GM23338 (cell line): ENCODE measurements at regions not wholly inside any gene's neighbourhood (a gene's known extent, or its start where the extent isn't known, plus 50 kb on each side); places are given as distances from the start of the nearest gene placed in this dataset.

Experiments used
- ATAC-seq: fragments of 200-7000 bp; cut with Tn5 transposase; 3 replicates; pipeline ENCODE4 v1.9.1; 2020
- DNase-seq: peaks from one replicate; pipeline ENCODE4 v3.0.0-alpha.2; 2015; ENCODE audit warnings: low spot score
- H2AFZ ChIP-seq: fragments of 200-600 bp; sonication (generic); 2 replicates; pipeline ENCODE4 v1.8.0; 2016; ENCODE audit warnings: antibody characterized with exemption, mild to moderate bottlenecking, moderate library complexity
- H3F3A ChIP-seq: fragments of 200-600 bp; sonication (generic); replicated peaks from 2 replicates; pipeline ENCODE4 v1.8.0; 2017; ENCODE audit warnings: antibody characterized with exemption, mixed run types, low read depth
- H3K27ac ChIP-seq: fragments of 200-600 bp; sonication (generic); 2 replicates; pipeline ENCODE4 v1.6.1; 2016; ENCODE audit warnings: low read depth
- H3K27me3 ChIP-seq: fragments of 200-600 bp; sonication (generic); 2 replicates; pipeline ENCODE4 v1.8.0; 2016; ENCODE audit warnings: mild to moderate bottlenecking, mixed run types, moderate library complexity; ENCODE audit not compliant: insufficient read depth
- H3K36me3 ChIP-seq: fragments of 200-600 bp; sonication (generic); 2 replicates; pipeline ENCODE4 v1.8.0; 2016; ENCODE audit warnings: mild to moderate bottlenecking; ENCODE audit not compliant: insufficient read depth
- H3K4me1 ChIP-seq: fragments of 200-600 bp; sonication (generic); 2 replicates; pipeline ENCODE4 v1.8.0; 2016; ENCODE audit warnings: mild to moderate bottlenecking, moderate library complexity; ENCODE audit not compliant: insufficient read depth
- H3K4me2 ChIP-seq: fragments of 200-600 bp; sonication (generic); 2 replicates; pipeline ENCODE4 v1.7.1; 2017; ENCODE audit warnings: mixed run types
- H3K4me3 ChIP-seq: fragments of 200-600 bp; sonication (generic); 2 replicates; pipeline ENCODE4 v1.6.1; 2016; ENCODE audit warnings: mixed run types
- H3K79me2 ChIP-seq: fragments of 200-600 bp; sonication (generic); replicated peaks from 2 replicates; pipeline ENCODE4 v1.8.0; 2017; ENCODE audit warnings: mild to moderate bottlenecking; ENCODE audit not compliant: insufficient read depth
- H3K9me2 ChIP-seq: fragments of 200-600 bp; sonication (generic); 2 replicates; pipeline ENCODE4 v1.8.0; 2017; ENCODE audit not compliant: insufficient read depth
- H4K20me1 ChIP-seq: fragments of 200-600 bp; sonication (generic); replicated peaks from 2 replicates; pipeline ENCODE4 v1.8.0; 2017; ENCODE audit warnings: mild to moderate bottlenecking; ENCODE audit not compliant: insufficient read depth
- H3K27ac Mint-ChIP-seq: 2 replicates; pipeline ENCODE4 v1.8.0; 2020; ENCODE audit warnings: inconsistent platforms, mild to moderate bottlenecking, moderate library complexity, mixed read lengths
- H3K27me3 Mint-ChIP-seq: 3 replicates; pipeline ENCODE4 v1.8.0; 2022; ENCODE audit warnings: low read depth, mild to moderate bottlenecking, moderate library complexity, mixed read lengths, inconsistent platforms; ENCODE audit not compliant: insufficient read depth, poor library complexity
- H3K36me3 Mint-ChIP-seq: 3 replicates; pipeline ENCODE4 v1.8.0; 2021; ENCODE audit warnings: low read depth, mild to moderate bottlenecking, inconsistent platforms, moderate library complexity, mixed read lengths
- H3K4me1 Mint-ChIP-seq: 3 replicates; pipeline ENCODE4 v1.8.0; 2020; ENCODE audit warnings: mild to moderate bottlenecking, inconsistent platforms, mixed read lengths
- H3K4me3 Mint-ChIP-seq: 3 replicates; pipeline ENCODE4 v1.8.0; 2021; ENCODE audit warnings: moderate library complexity, mild to moderate bottlenecking, inconsistent platforms, mixed read lengths
- H3K9me3 Mint-ChIP-seq: 3 replicates; pipeline ENCODE4 v1.8.0; 2020; ENCODE audit warnings: moderate library complexity, mild to moderate bottlenecking, inconsistent platforms, mixed read lengths
- CREB1 ChIP-seq: fragments of 250-450 bp; sonication (Bioruptor Pico); IDR thresholded peaks from 2 replicates; pipeline ENCODE4 v1.5.0; 2020; ENCODE audit warnings: low read depth, mild to moderate bottlenecking, moderate library complexity
- EZH2 ChIP-seq: fragments of 200-600 bp; sonication (generic); IDR thresholded peaks from one replicate; pipeline ENCODE4 v1.8.0; 2017; ENCODE audit warnings: antibody characterized with exemption, mild to moderate bottlenecking, low read depth; ENCODE audit not compliant: unreplicated experiment
- EZH2phosphoT487 ChIP-seq: fragments of 200-600 bp; sonication (generic); IDR thresholded peaks from one replicate; pipeline ENCODE4 v1.8.1; 2018; ENCODE audit warnings: antibody characterized with exemption; ENCODE audit not compliant: unreplicated experiment
- JUNB ChIP-seq: IDR thresholded peaks from one replicate; pipeline ENCODE4 v1.6.1; 2016; ENCODE audit warnings: antibody characterized with exemption; ENCODE audit not compliant: unreplicated experiment
- NANOG ChIP-seq: IDR thresholded peaks from 2 replicates; pipeline ENCODE4 v1.6.1; 2016; ENCODE audit warnings: antibody characterized with exemption, borderline replicate concordance
- POLR2AphosphoS5 ChIP-seq: IDR thresholded peaks from 2 replicates; pipeline ENCODE4 v1.6.1; 2016; ENCODE audit warnings: antibody characterized with exemption, low read depth
- STAT1 ChIP-seq: IDR thresholded peaks from one replicate; pipeline ENCODE4 v1.6.1; 2016; ENCODE audit warnings: antibody characterized with exemption; ENCODE audit not compliant: unreplicated experiment
- ZNF114 ChIP-seq: fragments of 250-450 bp; sonication (Bioruptor Pico); IDR thresholded peaks from 2 replicates; pipeline ENCODE4 v1.5.0; 2020; ENCODE audit warnings: mild to moderate bottlenecking, moderate library complexity
- ZNF331 ChIP-seq: fragments of 250-450 bp; sonication (Bioruptor Pico); IDR thresholded peaks from 2 replicates; pipeline ENCODE4 v1.5.0; 2020; ENCODE audit warnings: low read depth, mild to moderate bottlenecking, moderate library complexity
- TF ChIP-seq, protein P1 (sequence below): IDR thresholded peaks from 2 replicates; pipeline ENCODE4 v1.6.1; 2016; ENCODE audit warnings: antibody characterized with exemption
- TF ChIP-seq, protein P2 (sequence below): fragments of 250-450 bp; sonication (Bioruptor Pico); IDR thresholded peaks from 2 replicates; pipeline ENCODE4 v1.5.0; 2020; ENCODE audit warnings: mild to moderate bottlenecking, moderate library complexity
- TF ChIP-seq, protein P3 (sequence below), 2 experiments: fragments of 200-600 bp in 1 of 2; sonication (generic) in 1 of 2; conservative IDR thresholded peaks; 2 replicates each; pipeline versions ENCODE4 v1.5.1 to v1.6.1; 2016 to 2017; ENCODE audit warnings: antibody characterized with exemption in 2 of 2, low read depth in 2 of 2, mild to moderate bottlenecking in 2 of 2, moderate library complexity in 1 of 2
- TF ChIP-seq, protein P4 (sequence below): IDR thresholded peaks from one replicate; pipeline ENCODE4 v1.6.1; 2018; ENCODE audit warnings: antibody characterized with exemption; ENCODE audit not compliant: unreplicated experiment

DNA sequence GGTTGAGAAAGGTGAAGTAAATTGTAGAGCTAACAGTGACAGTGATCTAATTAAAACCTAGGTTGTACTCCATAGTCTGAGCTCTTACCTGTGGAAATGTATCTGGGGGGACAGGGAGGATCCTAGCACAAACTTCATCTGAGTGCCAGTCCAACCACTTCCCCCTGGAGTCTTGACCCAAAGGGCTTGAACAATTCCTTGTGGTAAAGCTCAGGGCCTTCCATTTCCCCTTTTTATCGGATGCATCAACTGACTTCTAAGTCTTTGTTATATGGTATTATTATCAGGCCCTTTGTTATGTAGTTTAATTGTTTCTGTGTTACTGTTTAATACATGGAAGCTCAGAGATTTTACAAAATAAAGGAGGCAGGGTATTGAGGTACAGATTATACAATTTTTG is 140.2 kb upstream of the SESN3 start:
- Histone ChIP-seq H3K9me2 (0 out of 2 replicates have a peak, but pooled peaks cover 4% of the 10 kb centered on the region), H3K36me3 (no peaks in the 10 kb centered on the region), H4K20me1 (no peaks in the 10 kb centered on the region), H3K27ac (no peak overlapping the region), H3K4me3 (no peak overlapping the region), H3K4me2 (no peak overlapping the region), H3K4me1 (peaks cover under 1% of the 10 kb centered on the region; the same call in 1 of the 2 replicates), H3F3A (no peaks in the 10 kb centered on the region), H2AFZ (no peak overlapping the region), H3K27me3 (no peaks in the 10 kb centered on the region), H3K79me2 (no peaks in the 10 kb centered on the region)
- no peak for DNase-seq
- no peak overlapping the region for H3K27ac Mint-ChIP-seq
- H3K27me3 Mint-ChIP-seq = no peaks in the 10 kb centered on the region
- H3K36me3 Mint-ChIP-seq = no peaks in the 10 kb centered on the region
- H3K9me3 Mint-ChIP-seq = no peaks in the 10 kb centered on the region
- no peak for ATAC-seq
- peaks cover 28% of the 10 kb centered on the region for H3K4me1 Mint-ChIP-seq
- no peak overlapping the region for H3K4me3 Mint-ChIP-seq
- TF ChIP-seq NANOG (no peak), JUNB (no peak), CREB1 (CRISPR knock-in tag) (no peak), POLR2AphosphoS5 (no peak), EZH2 (no peak), ZNF114 (CRISPR knock-in tag) (no peak), STAT1 (no peak), EZH2phosphoT487 (no peak), ZNF331 (no peak)
- TF ChIP-seq, protein P1, sequence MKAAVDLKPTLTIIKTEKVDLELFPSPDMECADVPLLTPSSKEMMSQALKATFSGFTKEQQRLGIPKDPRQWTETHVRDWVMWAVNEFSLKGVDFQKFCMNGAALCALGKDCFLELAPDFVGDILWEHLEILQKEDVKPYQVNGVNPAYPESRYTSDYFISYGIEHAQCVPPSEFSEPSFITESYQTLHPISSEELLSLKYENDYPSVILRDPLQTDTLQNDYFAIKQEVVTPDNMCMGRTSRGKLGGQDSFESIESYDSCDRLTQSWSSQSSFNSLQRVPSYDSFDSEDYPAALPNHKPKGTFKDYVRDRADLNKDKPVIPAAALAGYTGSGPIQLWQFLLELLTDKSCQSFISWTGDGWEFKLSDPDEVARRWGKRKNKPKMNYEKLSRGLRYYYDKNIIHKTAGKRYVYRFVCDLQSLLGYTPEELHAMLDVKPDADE = no peak
- TF ChIP-seq, protein P2, sequence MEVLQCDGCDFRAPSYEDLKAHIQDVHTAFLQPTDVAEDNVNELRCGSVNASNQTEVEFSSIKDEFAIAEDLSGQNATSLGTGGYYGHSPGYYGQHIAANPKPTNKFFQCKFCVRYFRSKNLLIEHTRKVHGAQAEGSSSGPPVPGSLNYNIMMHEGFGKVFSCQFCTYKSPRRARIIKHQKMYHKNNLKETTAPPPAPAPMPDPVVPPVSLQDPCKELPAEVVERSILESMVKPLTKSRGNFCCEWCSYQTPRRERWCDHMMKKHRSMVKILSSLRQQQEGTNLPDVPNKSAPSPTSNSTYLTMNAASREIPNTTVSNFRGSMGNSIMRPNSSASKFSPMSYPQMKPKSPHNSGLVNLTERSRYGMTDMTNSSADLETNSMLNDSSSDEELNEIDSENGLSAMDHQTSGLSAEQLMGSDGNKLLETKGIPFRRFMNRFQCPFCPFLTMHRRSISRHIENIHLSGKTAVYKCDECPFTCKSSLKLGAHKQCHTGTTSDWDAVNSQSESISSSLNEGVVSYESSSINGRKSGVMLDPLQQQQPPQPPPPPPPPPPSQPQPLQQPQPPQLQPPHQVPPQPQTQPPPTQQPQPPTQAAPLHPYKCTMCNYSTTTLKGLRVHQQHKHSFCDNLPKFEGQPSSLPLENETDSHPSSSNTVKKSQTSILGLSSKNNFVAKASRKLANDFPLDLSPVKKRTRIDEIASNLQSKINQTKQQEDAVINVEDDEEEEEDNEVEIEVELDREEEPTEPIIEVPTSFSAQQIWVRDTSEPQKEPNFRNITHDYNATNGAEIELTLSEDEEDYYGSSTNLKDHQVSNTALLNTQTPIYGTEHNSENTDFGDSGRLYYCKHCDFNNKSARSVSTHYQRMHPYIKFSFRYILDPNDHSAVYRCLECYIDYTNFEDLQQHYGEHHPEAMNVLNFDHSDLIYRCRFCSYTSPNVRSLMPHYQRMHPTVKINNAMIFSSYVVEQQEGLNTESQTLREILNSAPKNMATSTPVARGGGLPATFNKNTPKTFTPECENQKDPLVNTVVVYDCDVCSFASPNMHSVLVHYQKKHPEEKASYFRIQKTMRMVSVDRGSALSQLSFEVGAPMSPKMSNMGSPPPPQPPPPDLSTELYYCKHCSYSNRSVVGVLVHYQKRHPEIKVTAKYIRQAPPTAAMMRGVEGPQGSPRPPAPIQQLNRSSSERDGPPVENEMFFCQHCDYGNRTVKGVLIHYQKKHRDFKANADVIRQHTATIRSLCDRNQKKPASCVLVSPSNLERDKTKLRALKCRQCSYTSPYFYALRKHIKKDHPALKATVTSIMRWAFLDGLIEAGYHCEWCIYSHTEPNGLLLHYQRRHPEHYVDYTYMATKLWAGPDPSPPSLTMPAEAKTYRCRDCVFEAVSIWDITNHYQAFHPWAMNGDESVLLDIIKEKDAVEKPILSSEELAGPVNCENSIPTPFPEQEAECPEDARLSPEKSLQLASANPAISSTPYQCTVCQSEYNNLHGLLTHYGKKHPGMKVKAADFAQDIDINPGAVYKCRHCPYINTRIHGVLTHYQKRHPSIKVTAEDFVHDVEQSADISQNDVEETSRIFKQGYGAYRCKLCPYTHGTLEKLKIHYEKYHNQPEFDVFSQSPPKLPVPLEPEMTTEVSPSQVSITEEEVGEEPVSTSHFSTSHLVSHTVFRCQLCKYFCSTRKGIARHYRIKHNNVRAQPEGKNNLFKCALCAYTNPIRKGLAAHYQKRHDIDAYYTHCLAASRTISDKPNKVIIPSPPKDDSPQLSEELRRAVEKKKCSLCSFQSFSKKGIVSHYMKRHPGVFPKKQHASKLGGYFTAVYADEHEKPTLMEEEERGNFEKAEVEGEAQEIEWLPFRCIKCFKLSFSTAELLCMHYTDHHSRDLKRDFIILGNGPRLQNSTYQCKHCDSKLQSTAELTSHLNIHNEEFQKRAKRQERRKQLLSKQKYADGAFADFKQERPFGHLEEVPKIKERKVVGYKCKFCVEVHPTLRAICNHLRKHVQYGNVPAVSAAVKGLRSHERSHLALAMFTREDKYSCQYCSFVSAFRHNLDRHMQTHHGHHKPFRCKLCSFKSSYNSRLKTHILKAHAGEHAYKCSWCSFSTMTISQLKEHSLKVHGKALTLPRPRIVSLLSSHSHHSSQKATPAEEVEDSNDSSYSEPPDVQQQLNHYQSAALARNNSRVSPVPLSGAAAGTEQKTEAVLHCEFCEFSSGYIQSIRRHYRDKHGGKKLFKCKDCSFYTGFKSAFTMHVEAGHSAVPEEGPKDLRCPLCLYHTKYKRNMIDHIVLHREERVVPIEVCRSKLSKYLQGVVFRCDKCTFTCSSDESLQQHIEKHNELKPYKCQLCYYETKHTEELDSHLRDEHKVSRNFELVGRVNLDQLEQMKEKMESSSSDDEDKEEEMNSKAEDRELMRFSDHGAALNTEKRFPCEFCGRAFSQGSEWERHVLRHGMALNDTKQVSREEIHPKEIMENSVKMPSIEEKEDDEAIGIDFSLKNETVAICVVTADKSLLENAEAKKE (CRISPR knock-in tag) = no peak
- TF ChIP-seq, protein P3, sequence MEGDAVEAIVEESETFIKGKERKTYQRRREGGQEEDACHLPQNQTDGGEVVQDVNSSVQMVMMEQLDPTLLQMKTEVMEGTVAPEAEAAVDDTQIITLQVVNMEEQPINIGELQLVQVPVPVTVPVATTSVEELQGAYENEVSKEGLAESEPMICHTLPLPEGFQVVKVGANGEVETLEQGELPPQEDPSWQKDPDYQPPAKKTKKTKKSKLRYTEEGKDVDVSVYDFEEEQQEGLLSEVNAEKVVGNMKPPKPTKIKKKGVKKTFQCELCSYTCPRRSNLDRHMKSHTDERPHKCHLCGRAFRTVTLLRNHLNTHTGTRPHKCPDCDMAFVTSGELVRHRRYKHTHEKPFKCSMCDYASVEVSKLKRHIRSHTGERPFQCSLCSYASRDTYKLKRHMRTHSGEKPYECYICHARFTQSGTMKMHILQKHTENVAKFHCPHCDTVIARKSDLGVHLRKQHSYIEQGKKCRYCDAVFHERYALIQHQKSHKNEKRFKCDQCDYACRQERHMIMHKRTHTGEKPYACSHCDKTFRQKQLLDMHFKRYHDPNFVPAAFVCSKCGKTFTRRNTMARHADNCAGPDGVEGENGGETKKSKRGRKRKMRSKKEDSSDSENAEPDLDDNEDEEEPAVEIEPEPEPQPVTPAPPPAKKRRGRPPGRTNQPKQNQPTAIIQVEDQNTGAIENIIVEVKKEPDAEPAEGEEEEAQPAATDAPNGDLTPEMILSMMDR (conservative IDR thresholded peaks at IDR 0.05; ENCODE audit: low read depth in 2 of 2) = no peak
- TF ChIP-seq, protein P4, sequence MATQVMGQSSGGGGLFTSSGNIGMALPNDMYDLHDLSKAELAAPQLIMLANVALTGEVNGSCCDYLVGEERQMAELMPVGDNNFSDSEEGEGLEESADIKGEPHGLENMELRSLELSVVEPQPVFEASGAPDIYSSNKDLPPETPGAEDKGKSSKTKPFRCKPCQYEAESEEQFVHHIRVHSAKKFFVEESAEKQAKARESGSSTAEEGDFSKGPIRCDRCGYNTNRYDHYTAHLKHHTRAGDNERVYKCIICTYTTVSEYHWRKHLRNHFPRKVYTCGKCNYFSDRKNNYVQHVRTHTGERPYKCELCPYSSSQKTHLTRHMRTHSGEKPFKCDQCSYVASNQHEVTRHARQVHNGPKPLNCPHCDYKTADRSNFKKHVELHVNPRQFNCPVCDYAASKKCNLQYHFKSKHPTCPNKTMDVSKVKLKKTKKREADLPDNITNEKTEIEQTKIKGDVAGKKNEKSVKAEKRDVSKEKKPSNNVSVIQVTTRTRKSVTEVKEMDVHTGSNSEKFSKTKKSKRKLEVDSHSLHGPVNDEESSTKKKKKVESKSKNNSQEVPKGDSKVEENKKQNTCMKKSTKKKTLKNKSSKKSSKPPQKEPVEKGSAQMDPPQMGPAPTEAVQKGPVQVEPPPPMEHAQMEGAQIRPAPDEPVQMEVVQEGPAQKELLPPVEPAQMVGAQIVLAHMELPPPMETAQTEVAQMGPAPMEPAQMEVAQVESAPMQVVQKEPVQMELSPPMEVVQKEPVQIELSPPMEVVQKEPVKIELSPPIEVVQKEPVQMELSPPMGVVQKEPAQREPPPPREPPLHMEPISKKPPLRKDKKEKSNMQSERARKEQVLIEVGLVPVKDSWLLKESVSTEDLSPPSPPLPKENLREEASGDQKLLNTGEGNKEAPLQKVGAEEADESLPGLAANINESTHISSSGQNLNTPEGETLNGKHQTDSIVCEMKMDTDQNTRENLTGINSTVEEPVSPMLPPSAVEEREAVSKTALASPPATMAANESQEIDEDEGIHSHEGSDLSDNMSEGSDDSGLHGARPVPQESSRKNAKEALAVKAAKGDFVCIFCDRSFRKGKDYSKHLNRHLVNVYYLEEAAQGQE = no peak
